DMS 273 (cell line): ENCODE measurements at regions not wholly inside any gene's neighbourhood (a gene's known extent, or its start where the extent isn't known, plus 50 kb on each side); places are given as distances from the start of the nearest gene placed in this dataset.

Experiments
- DNase-seq: peaks from one replicate; lab custom pipeline; 2025; ENCODE audit not compliant: unreplicated experiment; lab: John Stamatoyannopoulos, UW

DNA sequence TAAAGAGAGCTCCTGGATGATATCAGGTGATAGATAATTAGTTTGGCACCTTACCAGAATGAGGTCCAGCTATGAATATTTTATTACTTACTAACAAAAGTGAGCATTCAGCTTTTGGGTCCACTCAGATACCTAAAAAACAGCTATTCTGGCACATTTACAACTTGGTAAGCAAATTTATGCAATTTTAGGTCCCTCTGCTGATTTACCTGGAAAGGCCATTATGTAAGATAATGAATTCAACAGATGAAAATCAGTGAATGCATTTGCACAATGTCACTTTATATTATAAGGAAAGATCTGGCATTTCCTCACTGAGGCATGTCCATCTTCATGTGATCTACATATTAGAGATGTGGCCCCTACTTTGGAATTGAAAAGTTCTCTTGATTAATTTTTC is 517.0 kb downstream of the SPRY1 start:
- no peak for DNase-seq

DNA sequence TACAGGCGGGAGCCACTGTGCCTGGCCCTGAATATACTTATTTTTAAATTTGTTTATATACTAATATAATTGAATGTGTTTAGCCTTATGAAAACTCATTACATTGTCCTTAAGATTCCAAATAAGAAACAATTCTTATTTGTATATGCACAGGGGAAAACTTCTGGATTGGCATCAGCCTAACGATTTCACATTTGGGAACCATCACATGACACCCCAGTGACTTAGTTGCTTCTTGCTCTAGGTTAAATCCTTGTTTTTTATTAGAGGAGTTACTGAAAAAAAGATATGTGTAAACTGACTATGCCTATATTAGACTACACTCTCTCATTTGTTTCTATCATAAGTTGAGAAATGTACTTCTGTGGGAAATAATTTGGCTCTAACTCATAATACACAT is 520.2 kb downstream of the SPRY1 start:
- no peak for DNase-seq

GRCh38 chr4:123919576-123920098 is 523.0 kb downstream of the SPRY1 start:
- no peak for DNase-seq

DNA sequence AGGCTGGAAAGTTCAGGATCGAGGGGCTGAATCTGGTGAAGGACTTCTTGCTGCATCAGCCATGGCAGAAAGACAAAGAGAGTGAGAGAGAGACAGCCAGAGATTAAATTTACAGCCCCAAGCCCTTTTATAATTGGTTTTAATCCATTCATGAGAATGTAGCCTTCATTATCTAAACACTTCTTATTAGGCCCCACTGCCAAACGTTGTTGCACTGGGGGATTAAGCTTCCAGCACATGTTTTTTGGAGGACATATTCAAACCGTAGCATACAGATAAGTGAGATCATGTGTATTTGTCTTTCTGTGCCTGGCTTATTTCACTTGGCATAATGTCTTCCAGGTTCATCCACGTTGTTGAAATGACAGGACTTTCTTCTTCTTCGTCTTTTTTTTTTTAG is 524.7 kb downstream of the SPRY1 start:
- DNase-seq = no peak

DNA sequence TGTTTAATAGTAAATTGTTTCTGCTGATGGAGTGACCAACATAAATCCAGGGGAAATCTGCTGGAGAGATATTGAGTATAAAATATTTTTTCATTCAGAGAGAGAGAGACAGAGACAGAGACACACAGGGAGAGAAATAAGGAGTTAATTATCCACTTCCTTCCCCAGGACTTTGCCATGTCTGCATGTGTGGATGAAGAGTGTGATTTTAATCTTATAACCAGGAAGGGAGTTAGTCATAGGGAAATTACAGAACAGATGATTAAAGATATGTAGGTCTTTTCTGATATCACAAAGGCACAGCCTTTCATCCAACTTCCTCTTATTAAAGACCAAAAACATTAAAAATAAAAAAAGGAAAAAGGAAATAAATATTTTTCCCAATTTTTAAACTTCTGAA is 526.3 kb downstream of the SPRY1 start:
- DNase-seq = no peak

DNA sequence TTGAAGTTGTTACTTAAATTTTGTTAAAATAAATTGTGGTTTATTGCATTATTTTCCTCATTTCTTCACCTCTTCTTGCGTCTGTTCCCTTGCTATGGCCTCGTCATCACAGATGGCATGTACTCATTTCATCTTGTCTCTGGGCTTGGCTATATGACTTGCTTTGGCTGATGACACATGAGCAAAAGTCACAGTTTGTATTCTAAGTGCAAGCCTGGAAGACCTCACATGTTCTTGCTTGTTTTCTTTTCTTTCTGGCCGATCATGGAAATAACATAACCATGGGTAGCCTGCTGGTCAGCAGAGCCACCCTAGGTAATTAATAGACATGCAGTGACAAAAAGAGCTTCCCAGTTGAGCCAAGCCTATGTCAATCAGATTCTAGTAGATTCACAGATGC is 527.9 kb downstream of the SPRY1 start:
- DNase-seq = no peak

DNA sequence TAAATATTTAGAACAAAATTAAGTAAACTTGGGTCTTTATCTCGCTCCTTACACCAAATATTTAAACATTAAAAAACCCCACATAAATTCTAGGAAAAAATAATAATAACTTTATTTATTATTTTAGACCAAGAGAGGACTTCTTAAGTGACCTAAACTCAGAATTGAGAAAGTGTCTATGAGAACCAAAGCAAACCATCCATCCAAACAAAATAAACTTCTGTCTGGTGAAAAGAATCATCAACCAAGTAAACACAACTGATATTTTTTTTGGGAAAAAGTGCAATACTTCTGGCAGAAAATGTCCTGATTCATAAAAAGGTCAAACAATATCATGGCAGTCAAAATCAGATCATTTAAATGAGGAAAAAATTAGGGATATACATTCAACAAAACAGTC is 533.0 kb downstream of the SPRY1 start:
- no peak for DNase-seq

GRCh38 chr4:123930996-123931395 is 534.4 kb downstream of the SPRY1 start:
- DNase-seq = no peak

GRCh38 chr4:123934096-123934495 is 537.5 kb downstream of the SPRY1 start:
- no peak for DNase-seq

- DNase-seq = no peak
These were observed 540.0 kb downstream of the SPRY1 start for GRCh38 chr4:123936621-123937043.

DNA sequence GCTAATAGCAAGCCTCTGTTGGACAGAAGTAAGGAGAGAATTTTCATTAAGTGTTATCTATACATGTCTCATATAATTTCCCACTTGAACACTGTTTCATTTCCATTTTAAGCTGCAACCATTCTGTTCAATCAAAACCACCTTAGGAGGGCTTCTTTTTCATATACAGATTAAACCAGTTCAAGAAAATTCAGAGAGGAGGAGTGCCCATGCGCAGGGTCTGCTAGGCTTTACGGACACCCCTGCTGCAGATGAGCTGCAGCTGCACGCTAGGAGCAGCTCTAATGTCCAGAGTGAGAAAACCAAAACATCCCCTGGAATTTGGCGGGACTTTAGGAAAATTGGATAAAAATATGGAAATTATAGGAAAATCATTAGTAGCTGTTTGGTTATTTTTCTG is 541.0 kb downstream of the SPRY1 start:
- DNase-seq = no peak

DNA sequence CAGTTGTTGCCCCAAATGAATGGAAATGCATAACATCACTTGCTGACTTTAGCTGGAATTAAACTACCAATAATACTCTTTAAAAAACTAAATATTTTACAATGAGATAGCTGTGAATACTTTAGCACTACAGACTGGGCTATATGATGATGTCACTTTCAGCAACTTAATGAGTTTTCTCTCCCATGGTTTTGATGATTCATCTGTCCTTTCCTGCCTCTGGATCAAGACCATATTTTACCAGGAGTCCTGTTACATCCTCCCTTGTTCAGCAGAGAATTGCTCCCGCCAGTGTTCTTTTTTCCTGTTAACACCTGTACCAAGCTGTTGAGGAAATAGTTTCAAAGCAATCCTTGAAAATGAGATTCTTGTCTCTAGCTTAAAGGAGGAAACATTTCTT is 543.0 kb downstream of the SPRY1 start:
- DNase-seq = peak; percentile 13

DNA sequence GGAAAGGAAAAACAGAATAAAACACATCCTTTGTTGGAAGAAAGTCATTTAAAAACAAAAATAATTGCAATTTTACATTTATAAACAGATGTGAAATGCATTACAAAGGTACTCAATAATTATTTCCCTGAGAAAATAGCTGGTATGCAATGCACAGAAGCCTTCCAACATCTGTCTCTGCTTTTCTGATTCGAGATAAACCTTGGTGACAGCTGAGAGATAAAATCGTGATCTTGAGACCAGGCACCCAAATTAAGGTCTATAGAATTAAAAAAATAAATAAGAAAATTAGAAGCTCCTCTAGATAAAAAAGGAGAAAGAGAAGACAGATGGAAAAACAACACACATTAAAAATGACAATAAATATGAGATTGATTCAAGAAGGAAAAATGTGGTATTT is 544.0 kb downstream of the SPRY1 start:
- no peak for DNase-seq

DNA sequence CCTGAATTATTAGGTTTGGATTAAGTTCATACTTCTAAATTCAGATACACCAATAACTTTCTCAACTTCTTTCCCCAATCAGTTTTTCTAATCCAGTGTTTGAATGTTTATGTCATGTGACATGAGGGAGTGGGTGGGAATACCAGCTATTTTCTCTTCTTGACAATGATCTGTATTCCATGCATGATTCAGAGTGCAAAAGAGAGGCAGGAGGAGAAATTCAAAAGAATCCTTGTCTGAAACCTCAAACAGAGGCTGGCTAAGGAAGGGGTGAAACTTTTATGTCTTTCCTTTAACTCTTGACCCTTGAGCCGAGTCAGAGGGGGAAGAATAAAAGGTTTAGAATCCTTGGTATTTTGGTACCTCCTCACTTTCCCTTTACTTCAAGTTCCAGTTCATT is 544.7 kb downstream of the SPRY1 start:
- no peak for DNase-seq

DNA sequence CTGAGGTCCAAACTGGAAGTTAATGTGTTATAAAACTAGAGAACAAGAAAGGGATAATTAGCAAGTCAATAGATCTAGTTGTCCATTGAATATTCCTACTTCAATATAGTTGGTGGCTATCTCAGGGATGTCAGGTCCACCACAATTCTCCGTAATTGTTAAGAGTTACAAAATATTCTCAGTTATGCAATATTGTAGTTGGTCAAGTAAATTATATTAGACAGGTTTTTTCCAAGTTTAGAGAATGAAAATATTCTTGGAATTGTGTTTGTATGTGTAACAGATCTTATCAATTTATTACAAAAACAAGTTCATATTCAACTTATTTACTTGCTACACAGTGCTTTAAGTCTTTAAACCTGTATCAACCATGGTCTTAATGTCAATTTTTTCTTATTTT is 547.4 kb downstream of the SPRY1 start:
- no peak for DNase-seq

GRCh38 chr4:123945301-123945700 is 548.7 kb downstream of the SPRY1 start:
- no peak for DNase-seq

DNA sequence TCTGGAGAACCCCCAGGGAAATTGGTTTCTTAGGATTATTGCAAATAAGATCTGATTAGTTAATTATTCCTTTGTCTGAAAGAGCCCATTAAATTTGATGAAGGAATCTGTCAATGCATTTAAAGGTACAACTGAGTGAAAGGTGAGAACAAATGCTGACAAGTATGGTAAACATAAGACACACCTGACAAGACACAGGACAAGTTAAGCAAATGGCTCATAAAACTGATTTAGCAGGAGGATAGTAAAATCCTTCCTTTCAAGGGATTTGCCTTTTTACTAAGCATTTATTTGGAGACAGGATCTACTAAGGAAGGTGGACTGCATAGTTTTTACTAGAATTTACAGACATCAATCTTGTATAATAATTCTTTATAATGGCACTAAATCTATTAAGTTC is 553.9 kb downstream of the SPRY1 start:
- no peak for DNase-seq

- DNase-seq = no peak
These were observed 556.1 kb downstream of the SPRY1 start for GRCh38 chr4:123952530-123953274.

DNA sequence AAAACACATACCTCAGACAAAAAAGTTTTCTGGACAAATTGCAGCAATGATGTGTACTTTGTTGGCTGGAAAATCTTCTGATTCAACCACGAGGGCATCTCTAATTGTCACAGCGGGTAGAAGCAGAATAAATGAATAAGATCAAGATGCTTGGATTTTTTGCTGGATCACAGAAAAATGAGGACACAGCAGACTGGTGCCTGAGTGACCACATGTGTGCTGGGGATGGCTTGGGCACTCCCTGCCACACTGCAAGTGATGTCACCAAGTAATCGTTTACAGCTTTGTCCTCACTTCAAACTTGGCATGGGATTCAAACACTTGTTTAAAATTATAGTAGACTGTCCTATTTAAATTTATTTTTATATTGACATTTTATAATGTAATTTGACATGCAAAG is 557.0 kb downstream of the SPRY1 start:
- DNase-seq = no peak

GRCh38 chr4:123954220-123954619 is 557.6 kb downstream of the SPRY1 start:
- DNase-seq = no peak

DNA sequence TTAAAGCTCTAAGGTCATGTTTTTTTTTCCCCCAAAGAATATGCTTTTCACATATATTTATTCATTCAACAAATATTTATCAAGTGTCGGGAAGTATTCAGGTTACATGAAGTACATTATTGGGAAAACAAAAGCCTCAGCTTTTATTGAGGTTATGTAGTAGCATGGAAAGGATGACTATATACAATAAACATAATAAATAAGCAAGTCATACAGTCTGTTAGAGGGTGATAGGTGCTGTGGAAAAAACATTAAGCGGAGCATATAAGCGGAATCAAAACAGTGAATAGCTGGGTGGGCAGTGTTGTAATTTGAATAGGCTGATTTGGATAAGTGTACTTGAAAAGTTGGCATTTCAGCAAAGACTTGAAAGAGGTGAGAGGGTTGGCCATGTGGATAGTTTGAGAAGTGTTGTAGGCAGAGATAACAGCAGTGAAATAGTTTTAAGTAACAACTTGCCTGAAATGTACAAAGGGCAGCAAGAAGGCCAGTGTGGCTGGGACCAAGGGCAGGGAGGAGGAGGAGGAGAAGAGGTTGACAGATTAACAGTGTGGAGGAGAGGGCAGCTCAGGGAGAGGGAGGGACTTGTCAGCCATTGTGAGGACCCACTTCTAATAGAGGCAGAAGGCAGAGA is 558.7 kb downstream of the SPRY1 start:
- DNase-seq = no peak

DNA sequence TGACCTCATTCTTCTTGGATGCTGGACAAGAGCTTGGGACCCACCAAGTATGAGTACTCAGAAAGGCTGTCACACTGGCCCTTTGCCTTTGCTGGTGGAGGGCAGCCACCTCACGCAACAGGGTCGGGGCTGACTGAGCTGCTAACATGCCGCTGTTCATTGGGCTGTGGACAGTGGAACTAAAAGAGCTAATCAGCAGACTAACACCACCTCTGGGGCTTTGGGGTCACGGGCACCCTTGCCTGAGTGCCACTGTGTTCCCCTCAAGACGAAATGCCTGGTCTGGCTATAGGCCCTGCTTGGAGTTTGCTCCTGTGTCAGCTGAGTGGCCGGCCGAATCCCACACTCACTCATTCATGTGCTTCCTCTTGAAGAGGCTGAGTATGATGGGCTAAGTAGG is 559.6 kb downstream of the SPRY1 start:
- no peak for DNase-seq
